GM06990 (cell line): ENCODE measurements at regions not wholly inside any gene's neighbourhood (a gene's known extent, or its start where the extent isn't known, plus 50 kb on each side); places are given as distances from the start of the nearest gene placed in this dataset.

Experiments used
- DNase-seq: peaks from one replicate; pipeline ENCODE4 v3.0.0-alpha.2; 2011; ENCODE audit not compliant: insufficient read length; ENCODE audit errors: extremely low read depth
- H3K27me3 ChIP-seq: replicated peaks from 2 replicates; pipeline ENCODE4 v1.6.0; 2011; ENCODE audit warnings: low read length; ENCODE audit not compliant: control insufficient read depth, insufficient read depth
- H3K36me3 ChIP-seq: 2 replicates; pipeline ENCODE4 v1.5.1; 2011; ENCODE audit warnings: low read length; ENCODE audit not compliant: control insufficient read depth, insufficient read depth
- H3K4me3 ChIP-seq: replicated peaks from 2 replicates; pipeline ENCODE4 v1.5.1; 2011; ENCODE audit warnings: low read depth, mild to moderate bottlenecking, control low read depth, low read length
- TF ChIP-seq, protein P1 (sequence below): IDR thresholded peaks from 2 replicates; pipeline ENCODE4 v1.5.1; 2011; ENCODE audit warnings: low read length, control low read depth, mild to moderate bottlenecking, inconsistent platforms; ENCODE audit not compliant: insufficient read depth, poor library complexity, severe bottlenecking

DNA sequence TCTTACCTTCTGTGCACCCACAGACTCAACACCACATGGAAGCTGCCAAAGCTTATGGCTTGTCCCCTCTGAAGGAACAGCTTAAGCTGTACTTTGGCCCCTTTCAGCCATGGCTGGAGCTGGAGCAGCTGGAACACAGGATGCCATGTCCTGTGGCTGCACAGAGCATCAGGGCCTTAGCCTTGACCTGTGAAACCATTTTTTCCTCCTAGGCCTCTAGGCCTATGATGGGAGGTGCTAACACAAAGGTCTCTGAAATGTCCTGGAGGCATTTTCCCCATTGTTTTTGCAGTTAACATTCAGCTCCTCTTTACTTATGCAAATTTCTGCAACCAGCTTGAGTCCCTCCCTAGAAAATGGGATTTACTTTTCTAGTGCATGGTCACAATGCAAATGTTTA lies 461.4 kb upstream of the TYRP1 start:
- Histone ChIP-seq H3K36me3 (no peaks in the 10 kb centered on the region), H3K4me3 (no peak overlapping the region), H3K27me3 (no peaks in the 10 kb centered on the region)
- DNase-seq: no peak
- TF ChIP-seq, protein P1, sequence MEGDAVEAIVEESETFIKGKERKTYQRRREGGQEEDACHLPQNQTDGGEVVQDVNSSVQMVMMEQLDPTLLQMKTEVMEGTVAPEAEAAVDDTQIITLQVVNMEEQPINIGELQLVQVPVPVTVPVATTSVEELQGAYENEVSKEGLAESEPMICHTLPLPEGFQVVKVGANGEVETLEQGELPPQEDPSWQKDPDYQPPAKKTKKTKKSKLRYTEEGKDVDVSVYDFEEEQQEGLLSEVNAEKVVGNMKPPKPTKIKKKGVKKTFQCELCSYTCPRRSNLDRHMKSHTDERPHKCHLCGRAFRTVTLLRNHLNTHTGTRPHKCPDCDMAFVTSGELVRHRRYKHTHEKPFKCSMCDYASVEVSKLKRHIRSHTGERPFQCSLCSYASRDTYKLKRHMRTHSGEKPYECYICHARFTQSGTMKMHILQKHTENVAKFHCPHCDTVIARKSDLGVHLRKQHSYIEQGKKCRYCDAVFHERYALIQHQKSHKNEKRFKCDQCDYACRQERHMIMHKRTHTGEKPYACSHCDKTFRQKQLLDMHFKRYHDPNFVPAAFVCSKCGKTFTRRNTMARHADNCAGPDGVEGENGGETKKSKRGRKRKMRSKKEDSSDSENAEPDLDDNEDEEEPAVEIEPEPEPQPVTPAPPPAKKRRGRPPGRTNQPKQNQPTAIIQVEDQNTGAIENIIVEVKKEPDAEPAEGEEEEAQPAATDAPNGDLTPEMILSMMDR: no peak

GRCh38 chr9:12232836-12233235 lies 460.3 kb upstream of the TYRP1 start:
- TF ChIP-seq, protein P1: no peak
- H3K27me3 ChIP-seq: no peaks in the 10 kb centered on the region
- DNase-seq: no peak

GRCh38 chr9:12253941-12254340 lies 439.2 kb upstream of the TYRP1 start:
- no peak overlapping the region for H3K4me3 ChIP-seq
- TF ChIP-seq, protein P1: no peak
- DNase-seq: no peak
- no peaks in the 10 kb centered on the region for H3K36me3 ChIP-seq
- H3K27me3 ChIP-seq: no peaks in the 10 kb centered on the region

More at GRCh38 chr9:12232836-12233235, 460.3 kb upstream of the TYRP1 start:
- no peaks in the 10 kb centered on the region for H3K36me3 ChIP-seq
- no peak overlapping the region for H3K4me3 ChIP-seq

DNA sequence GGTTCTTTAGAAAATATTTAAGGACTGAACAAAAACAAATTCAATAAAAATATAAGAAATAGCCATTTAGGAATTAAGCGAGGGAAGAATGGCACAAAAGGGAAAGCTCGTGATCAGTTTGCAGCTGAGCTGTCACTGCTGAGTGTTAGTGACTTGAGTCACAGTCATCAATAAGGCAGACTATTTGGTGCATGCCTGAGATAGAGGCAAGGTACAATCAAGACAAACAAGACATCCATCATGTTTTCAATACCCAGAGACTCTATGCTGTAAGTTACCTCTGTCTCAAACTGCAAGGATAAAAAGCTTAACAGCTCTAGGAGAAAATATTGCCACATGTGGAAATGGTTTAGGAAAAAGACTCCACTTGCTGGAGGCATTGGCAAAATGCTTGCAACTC lies 426.4 kb upstream of the TYRP1 start:
- no peaks in the 10 kb centered on the region for H3K27me3 ChIP-seq
- H3K4me3 ChIP-seq: no peak overlapping the region
- TF ChIP-seq, protein P1: no peak
- no peaks in the 10 kb centered on the region for H3K36me3 ChIP-seq
- no peak for DNase-seq

- H3K27me3 ChIP-seq: no peaks in the 10 kb centered on the region
- TF ChIP-seq, protein P1: no peak
- H3K4me3 ChIP-seq: no peak overlapping the region
- no peak for DNase-seq
- no peaks in the 10 kb centered on the region for H3K36me3 ChIP-seq
Measured at GRCh38 chr9:12271421-12271891, 421.7 kb upstream of the TYRP1 start.
